C4-2B (cell line): ENCODE measurements at regions not wholly inside any gene's neighbourhood (a gene's known extent, or its start where the extent isn't known, plus 50 kb on each side); places are given as distances from the start of the nearest gene placed in this dataset.

Experiments
- ZFX ChIP-seq: fragments of 450-650 bp; IDR thresholded peaks from 2 replicates; pipeline ENCODE4 v1.6.1; 2017
- TF ChIP-seq, protein P1 (sequence below): fragments of 450-650 bp; conservative IDR thresholded peaks from 2 replicates; pipeline ENCODE4 v1.5.1; 2017; ENCODE audit warnings: mild to moderate bottlenecking

DNA sequence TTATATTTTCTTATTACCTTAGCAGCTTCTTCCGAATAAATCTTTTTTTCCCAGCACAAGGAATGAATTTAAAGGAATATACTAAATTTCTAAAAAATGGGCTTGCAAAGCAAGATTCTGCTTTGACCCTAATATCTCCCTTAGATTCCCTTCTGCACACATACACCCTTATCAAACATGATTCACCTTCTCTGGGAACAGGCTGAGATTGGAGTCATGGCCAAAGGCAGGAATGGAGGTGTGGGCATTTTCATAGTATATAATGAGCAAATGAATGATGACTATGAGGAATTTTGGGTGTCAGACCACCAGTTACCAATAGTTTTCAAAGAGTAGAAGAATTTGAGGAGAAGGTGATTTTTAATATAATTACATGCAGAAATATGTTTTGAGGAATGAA lies 231.3 kb upstream of the CDH11 start:
- TF ChIP-seq, protein P1, sequence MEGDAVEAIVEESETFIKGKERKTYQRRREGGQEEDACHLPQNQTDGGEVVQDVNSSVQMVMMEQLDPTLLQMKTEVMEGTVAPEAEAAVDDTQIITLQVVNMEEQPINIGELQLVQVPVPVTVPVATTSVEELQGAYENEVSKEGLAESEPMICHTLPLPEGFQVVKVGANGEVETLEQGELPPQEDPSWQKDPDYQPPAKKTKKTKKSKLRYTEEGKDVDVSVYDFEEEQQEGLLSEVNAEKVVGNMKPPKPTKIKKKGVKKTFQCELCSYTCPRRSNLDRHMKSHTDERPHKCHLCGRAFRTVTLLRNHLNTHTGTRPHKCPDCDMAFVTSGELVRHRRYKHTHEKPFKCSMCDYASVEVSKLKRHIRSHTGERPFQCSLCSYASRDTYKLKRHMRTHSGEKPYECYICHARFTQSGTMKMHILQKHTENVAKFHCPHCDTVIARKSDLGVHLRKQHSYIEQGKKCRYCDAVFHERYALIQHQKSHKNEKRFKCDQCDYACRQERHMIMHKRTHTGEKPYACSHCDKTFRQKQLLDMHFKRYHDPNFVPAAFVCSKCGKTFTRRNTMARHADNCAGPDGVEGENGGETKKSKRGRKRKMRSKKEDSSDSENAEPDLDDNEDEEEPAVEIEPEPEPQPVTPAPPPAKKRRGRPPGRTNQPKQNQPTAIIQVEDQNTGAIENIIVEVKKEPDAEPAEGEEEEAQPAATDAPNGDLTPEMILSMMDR, result no peak
- TF ChIP-seq ZFX, result no peak
